Keratinocyte (primary cell): ENCODE measurements at regions not wholly inside any gene's neighbourhood (a gene's known extent, or its start where the extent isn't known, plus 50 kb on each side); places are given as distances from the start of the nearest gene placed in this dataset.

ENCODE experiments used
- DNase-seq: peaks from one replicate; pipeline ENCODE4 v3.0.0-alpha.2; 2011; ENCODE audit warnings: low read depth, missing footprints, low spot score
- FAIRE-seq: peaks from 2 replicates; lab custom pipeline; 2011; peaks lifted over from hg19 to GRCh38; lab: Jason Lieb, UNC
- H2AFZ ChIP-seq: 2 replicates; pipeline ENCODE4 v1.6.0; 2012; ENCODE audit warnings: low read length, control low read depth, inconsistent platforms; ENCODE audit not compliant: control insufficient read depth
- H3K27ac ChIP-seq: 2 replicates; pipeline ENCODE4 v1.5.1; 2011; ENCODE audit warnings: low read length; ENCODE audit not compliant: control insufficient read depth, insufficient read depth
- H3K27me3 ChIP-seq: 3 replicates; pipeline ENCODE4 v1.6.0; 2011; ENCODE audit warnings: low read length; ENCODE audit not compliant: control insufficient read depth, insufficient read depth; ENCODE audit errors: extremely low read depth
- H3K36me3 ChIP-seq, 2 experiments: 2 replicates in 1 of 2; 3 replicates in 1 of 2; pipeline ENCODE4 v1.5.1; 2011; ENCODE audit warnings: low read length in 2 of 2, mild to moderate bottlenecking in 1 of 2; ENCODE audit not compliant: control insufficient read depth in 2 of 2, insufficient read depth in 2 of 2; ENCODE audit errors: extremely low read depth in 1 of 2
- H3K4me1 ChIP-seq: 3 replicates; pipeline ENCODE4 v1.5.1; 2011; ENCODE audit warnings: low read length; ENCODE audit not compliant: control insufficient read depth, insufficient read depth; ENCODE audit errors: extremely low read depth
- H3K4me2 ChIP-seq: 3 replicates; pipeline ENCODE4 v1.6.0; 2011; ENCODE audit warnings: low read depth, low read length; ENCODE audit not compliant: control insufficient read depth, insufficient read depth; ENCODE audit errors: extremely low read depth
- H3K4me3 ChIP-seq, 3 experiments: fragments of 200-600 bp in 1 of 3; sonication (generic) in 1 of 3; 2 replicates in 2 of 3; 3 replicates in 1 of 3; pipeline ENCODE4 v1.5.1; 2011 to 2016; ENCODE audit warnings: low read length in 3 of 3, mild to moderate bottlenecking in 3 of 3, control low read depth in 2 of 3, inconsistent platforms in 1 of 3, low read depth in 1 of 3, mixed read lengths in 1 of 3, mixed run types in 1 of 3, moderate library complexity in 1 of 3; ENCODE audit not compliant: control insufficient read depth in 2 of 3, insufficient read depth in 2 of 3; ENCODE audit errors: extremely low read depth in 1 of 3
- H3K79me2 ChIP-seq: 2 replicates; pipeline ENCODE4 v1.6.0; 2012; ENCODE audit warnings: low read length; ENCODE audit not compliant: control insufficient read depth, insufficient read depth
- H3K9ac ChIP-seq: 3 replicates; pipeline ENCODE4 v1.6.0; 2011; ENCODE audit warnings: low read length; ENCODE audit not compliant: control insufficient read depth, insufficient read depth; ENCODE audit errors: extremely low read depth
- H3K9me1 ChIP-seq: 3 replicates; pipeline ENCODE4 v1.6.0; 2011; ENCODE audit warnings: low read length; ENCODE audit not compliant: control insufficient read depth, insufficient read depth; ENCODE audit errors: extremely low read depth
- H3K9me3 ChIP-seq: 2 replicates; pipeline ENCODE4 v1.5.1; 2012; ENCODE audit warnings: low read depth, low read length; ENCODE audit not compliant: control insufficient read depth
- H4K20me1 ChIP-seq: 3 replicates; pipeline ENCODE4 v1.6.0; 2011; ENCODE audit warnings: low read length; ENCODE audit not compliant: control insufficient read depth, insufficient read depth; ENCODE audit errors: extremely low read depth
- CTCF ChIP-seq, 3 experiments: IDR thresholded peaks in 1 of 3; conservative IDR thresholded peaks in 1 of 3; optimal IDR thresholded peaks in 1 of 3; 2 replicates in 2 of 3; 3 replicates in 1 of 3; pipeline versions ENCODE3 to v1.5.1; 2011; ENCODE audit warnings: low read length in 3 of 3, mild to moderate bottlenecking in 3 of 3, moderate library complexity in 2 of 3, control low read depth in 1 of 3, inconsistent platforms in 1 of 3; ENCODE audit not compliant: insufficient read depth in 2 of 3; ENCODE audit errors: extremely low read depth in 1 of 3
- EZH2 ChIP-seq: IDR thresholded peaks from one replicate; pipeline ENCODE4 v1.6.1; 2012; ENCODE audit warnings: inconsistent platforms, mild to moderate bottlenecking, low read length, moderate library complexity
- dilution Hi-C: fragments of 300-500 bp; cut with MboI; formaldehyde crosslinking; loops from one replicate; pipeline ENCODE4 v1.7.0; 2020; ENCODE audit warnings: low sequenced_read_pairs; ENCODE audit not compliant: extremely low pct_ligation_motif_present

GRCh38 chr11:90344546-90344945 lies 121.7 kb upstream of the CHORDC1 start:
- Histone ChIP-seq H3K4me2 (no peak overlapping the region), H3K9me1 (no peaks in the 10 kb centered on the region), H3K9me3 (no peaks in the 10 kb centered on the region), H4K20me1 (no peaks in the 10 kb centered on the region), H3K9ac (no peak overlapping the region), H3K27ac (no peak overlapping the region), H3K27me3 (no peaks in the 10 kb centered on the region), H3K4me1 (no peaks in the 10 kb centered on the region), H3K4me3 (no peak overlapping the region), H3K79me2 (no peaks in the 10 kb centered on the region), H2AFZ (no peak overlapping the region), H3K36me3 (no peaks in the 10 kb centered on the region)
- dilution Hi-C loops = no loop called here
- no peak for TF ChIP-seq CTCF (optimal IDR thresholded peaks at IDR 0.05 in 1 of 3, IDR thresholded peaks at IDR 0.05 in 1 of 3, conservative IDR thresholded peaks at IDR 0.05 in 1 of 3; ENCODE audit: extremely low read depth in 1 of 3, insufficient read depth in 2 of 3, low read length in 3 of 3)
- no peak for TF ChIP-seq EZH2
- FAIRE-seq (no peak), DNase-seq (no peak)

- no peak overlapping the region for H3K4me2 ChIP-seq
- H3K4me1 ChIP-seq = no peaks in the 10 kb centered on the region
- FAIRE-seq (no peak), DNase-seq (no peak)
- no peaks in the 10 kb centered on the region for H3K79me2 ChIP-seq
- no peak overlapping the region for H2AFZ ChIP-seq
- no peaks in the 10 kb centered on the region for H4K20me1 ChIP-seq
- H3K36me3 ChIP-seq = no peaks in the 10 kb centered on the region
- no peak overlapping the region for H3K9ac ChIP-seq
- dilution Hi-C loops = no loop called here
- no peaks in the 10 kb centered on the region for H3K9me3 ChIP-seq
- TF ChIP-seq CTCF (optimal IDR thresholded peaks at IDR 0.05 in 1 of 3, IDR thresholded peaks at IDR 0.05 in 1 of 3, conservative IDR thresholded peaks at IDR 0.05 in 1 of 3; ENCODE audit: extremely low read depth in 1 of 3, insufficient read depth in 2 of 3, low read length in 3 of 3) = no peak
- no peak for TF ChIP-seq EZH2
- H3K27ac ChIP-seq = no peak overlapping the region
- no peaks in the 10 kb centered on the region for H3K9me1 ChIP-seq
- H3K4me3 ChIP-seq = no peak overlapping the region
- no peaks in the 10 kb centered on the region for H3K27me3 ChIP-seq
These were observed 120.8 kb upstream of the CHORDC1 start for GRCh38 chr11:90343673-90344072.
